Uterus (tissue), 2 donors: ENCODE measurements at regions not wholly inside any gene's neighbourhood (a gene's known extent, or its start where the extent isn't known, plus 50 kb on each side); places are given as distances from the start of the nearest gene placed in this dataset.

ENCODE experiments used
- POLR2A ChIP-seq, 2 donors: fragments of 450-650 bp; IDR thresholded peaks; one replicate each; pipeline ENCODE4 v1.6.1; 2016; ENCODE audit warnings: antibody characterized with exemption in 2 of 2, mild to moderate bottlenecking in 1 of 2, moderate library complexity in 1 of 2
- TF ChIP-seq, protein P1 (sequence below), 4 experiments: fragments of 200-600 bp in 2 of 4; fragments of 450-650 bp in 2 of 4; sonication (generic) in 2 of 4; IDR thresholded peaks; one replicate each; pipeline ENCODE4 v1.5.1; 2016 to 2019; ENCODE audit warnings: antibody characterized with exemption in 4 of 4, mild to moderate bottlenecking in 2 of 4, moderate library complexity in 1 of 4

DNA sequence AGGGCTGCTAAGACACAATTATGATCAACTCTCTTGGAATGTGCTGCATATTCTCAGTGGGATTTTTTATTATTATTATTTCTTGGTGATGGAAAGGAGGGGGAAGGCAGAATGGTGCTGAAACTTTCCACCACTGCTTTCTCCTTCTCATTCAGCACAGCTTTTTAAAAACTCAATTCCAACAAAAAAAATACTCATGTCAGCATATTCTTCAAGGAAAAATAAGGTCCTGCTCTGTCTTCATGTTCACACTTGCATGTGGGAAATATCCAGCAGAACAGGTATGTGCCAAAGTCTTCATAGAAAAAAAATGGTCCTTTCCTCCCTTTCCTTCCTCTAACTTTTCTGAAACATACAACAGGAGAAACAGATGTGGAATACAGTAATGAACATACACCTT is 144.0 kb upstream of the ADAMTS3 start:
- TF ChIP-seq, protein P1, sequence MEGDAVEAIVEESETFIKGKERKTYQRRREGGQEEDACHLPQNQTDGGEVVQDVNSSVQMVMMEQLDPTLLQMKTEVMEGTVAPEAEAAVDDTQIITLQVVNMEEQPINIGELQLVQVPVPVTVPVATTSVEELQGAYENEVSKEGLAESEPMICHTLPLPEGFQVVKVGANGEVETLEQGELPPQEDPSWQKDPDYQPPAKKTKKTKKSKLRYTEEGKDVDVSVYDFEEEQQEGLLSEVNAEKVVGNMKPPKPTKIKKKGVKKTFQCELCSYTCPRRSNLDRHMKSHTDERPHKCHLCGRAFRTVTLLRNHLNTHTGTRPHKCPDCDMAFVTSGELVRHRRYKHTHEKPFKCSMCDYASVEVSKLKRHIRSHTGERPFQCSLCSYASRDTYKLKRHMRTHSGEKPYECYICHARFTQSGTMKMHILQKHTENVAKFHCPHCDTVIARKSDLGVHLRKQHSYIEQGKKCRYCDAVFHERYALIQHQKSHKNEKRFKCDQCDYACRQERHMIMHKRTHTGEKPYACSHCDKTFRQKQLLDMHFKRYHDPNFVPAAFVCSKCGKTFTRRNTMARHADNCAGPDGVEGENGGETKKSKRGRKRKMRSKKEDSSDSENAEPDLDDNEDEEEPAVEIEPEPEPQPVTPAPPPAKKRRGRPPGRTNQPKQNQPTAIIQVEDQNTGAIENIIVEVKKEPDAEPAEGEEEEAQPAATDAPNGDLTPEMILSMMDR (IDR thresholded peaks at IDR 0.05), result no peak
- TF ChIP-seq POLR2A (IDR thresholded peaks at IDR 0.05), result no peak
